BE2C (cell line): ENCODE measurements at regions not wholly inside any gene's neighbourhood (a gene's known extent, or its start where the extent isn't known, plus 50 kb on each side); places are given as distances from the start of the nearest gene placed in this dataset.

Source experiments
- DNase-seq: peaks from one replicate; pipeline ENCODE4 v3.0.0-alpha.2; 2020
- H3K27me3 ChIP-seq: fragments of 250-450 bp; sonication (Bioruptor Pico); 2 replicates; pipeline ENCODE4 v1.5.1; 2020; ENCODE audit warnings: mild to moderate bottlenecking
- H3K36me3 ChIP-seq: fragments of 250-450 bp; sonication (Bioruptor Pico); 2 replicates; pipeline ENCODE4 v1.5.1; 2020; ENCODE audit warnings: mild to moderate bottlenecking
- H3K4me1 ChIP-seq: fragments of 250-450 bp; sonication (Bioruptor Pico); 2 replicates; pipeline ENCODE4 v1.5.1; 2020
- H3K4me3 ChIP-seq: 2 replicates; pipeline ENCODE4 v1.5.1; 2011; ENCODE audit warnings: low read depth, low read length
- H3K9me3 ChIP-seq: fragments of 250-450 bp; sonication (Bioruptor Pico); 2 replicates; pipeline ENCODE4 v1.5.1; 2020
- CTCF ChIP-seq: IDR thresholded peaks from 2 replicates; pipeline ENCODE4 v1.5.1; 2012; ENCODE audit warnings: mild to moderate bottlenecking, low read depth, low read length

GRCh38 chr11:112886434-112887370 lies 74.5 kb upstream of the NCAM1 start:
- Histone ChIP-seq H3K36me3 (no peaks in the 10 kb centered on the region), H3K4me1 (peaks cover 25% of the 10 kb centered on the region), H3K9me3 (no peaks in the 10 kb centered on the region), H3K4me3 (no peak overlapping the region), H3K27me3 (no peaks in the 10 kb centered on the region)
- DNase-seq: peak; percentile 18
- no peak for TF ChIP-seq CTCF

GRCh38 chr11:112889446-112889845 lies 71.8 kb upstream of the NCAM1 start:
- peaks cover 6% of the 10 kb centered on the region for H3K4me1 ChIP-seq
- no peaks in the 10 kb centered on the region for H3K36me3 ChIP-seq
- no peaks in the 10 kb centered on the region for H3K9me3 ChIP-seq
- H3K27me3 ChIP-seq: no peaks in the 10 kb centered on the region
- no peak overlapping the region for H3K4me3 ChIP-seq
- DNase-seq: no peak
- TF ChIP-seq CTCF: no peak

- DNase-seq: no peak
- no peak for TF ChIP-seq CTCF
- Histone ChIP-seq H3K27me3 (no peaks in the 10 kb centered on the region), H3K4me1 (peaks cover 19% of the 10 kb centered on the region), H3K4me3 (no peak overlapping the region), H3K36me3 (no peaks in the 10 kb centered on the region), H3K9me3 (no peaks in the 10 kb centered on the region)
These were observed 61.8 kb upstream of the NCAM1 start for GRCh38 chr11:112899235-112900006.

GRCh38 chr11:112901924-112902323 lies 59.3 kb upstream of the NCAM1 start:
- DNase-seq: no peak

GRCh38 chr11:112902361-112903011 lies 58.7 kb upstream of the NCAM1 start:
- TF ChIP-seq CTCF: no peak
- peaks cover 19% of the 10 kb centered on the region for H3K4me1 ChIP-seq
- no peak for DNase-seq
- H3K4me3 ChIP-seq: no peak overlapping the region
- no peaks in the 10 kb centered on the region for H3K36me3 ChIP-seq
- H3K27me3 ChIP-seq: no peaks in the 10 kb centered on the region
- H3K9me3 ChIP-seq: no peaks in the 10 kb centered on the region

More at GRCh38 chr11:112901924-112902323, 59.3 kb upstream of the NCAM1 start:
- H3K4me3 ChIP-seq: no peak overlapping the region
- no peaks in the 10 kb centered on the region for H3K27me3 ChIP-seq
- H3K4me1 ChIP-seq: peaks cover 19% of the 10 kb centered on the region
- H3K36me3 ChIP-seq: no peaks in the 10 kb centered on the region
- H3K9me3 ChIP-seq: no peaks in the 10 kb centered on the region
- TF ChIP-seq CTCF: no peak
